K562 (cell line): ENCODE measurements at regions not wholly inside any gene's neighbourhood (a gene's known extent, or its start where the extent isn't known, plus 50 kb on each side); places are given as distances from the start of the nearest gene placed in this dataset.

Experiments
- RERE ChIP-seq: sonication (generic); formaldehyde crosslinking; IDR thresholded peaks from 2 replicates; pipeline ENCODE4 v1.8.0; 2023; ENCODE audit warnings: missing genetic modification reagents, mild to moderate bottlenecking, borderline replicate concordance
- SIX5 ChIP-seq, 2 experiments: IDR thresholded peaks; 2 replicates each; pipeline ENCODE4 v1.6.1; 2011; ENCODE audit warnings: low read length in 2 of 2, borderline replicate concordance in 1 of 2, low read depth in 1 of 2, mild to moderate bottlenecking in 1 of 2, moderate library complexity in 1 of 2; ENCODE audit not compliant: insufficient read depth in 1 of 2
- TFAM ChIP-seq: fragments of 250-450 bp; sonication (Bioruptor Pico); conservative IDR thresholded peaks from 2 replicates; pipeline ENCODE4 v1.5.0; 2021; ENCODE audit warnings: mild to moderate bottlenecking, moderate library complexity
- TRIM28 ChIP-seq: fragments of 450-650 bp; IDR thresholded peaks from 2 replicates; pipeline ENCODE4 v1.6.1; 2017
- ZFPM2 ChIP-seq: fragments of 250-450 bp; sonication (Bioruptor Pico); IDR thresholded peaks from 2 replicates; pipeline ENCODE4 v1.5.1; 2022; ENCODE audit warnings: mild to moderate bottlenecking

- TF ChIP-seq RERE (CRISPR knock-in tag) = no peak
- TF ChIP-seq TFAM (CRISPR knock-in tag) = no peak
- TF ChIP-seq ZFPM2 (CRISPR knock-in tag) = no peak
- TF ChIP-seq TRIM28 = no peak
- TF ChIP-seq SIX5 (IDR thresholded peaks at IDR 0.05; ENCODE audit: borderline replicate concordance in 1 of 2, insufficient read depth in 1 of 2, low read depth in 1 of 2, low read length in 2 of 2) = no peak
Observed at GRCh38 chr13:112203614-112204013, 136.7 kb downstream of the SOX1 start (continued).
